MM.1S (cell line): ENCODE measurements at regions not wholly inside any gene's neighbourhood (a gene's known extent, or its start where the extent isn't known, plus 50 kb on each side); places are given as distances from the start of the nearest gene placed in this dataset.

ENCODE experiments used
- DNase-seq: peaks from one replicate; pipeline ENCODE4 v3.0.0-alpha.2; 2015
- H2AFZ ChIP-seq: fragments of 300-600 bp; sonication (generic); 2 replicates; pipeline ENCODE4 v1.6.0; 2016; ENCODE audit warnings: antibody characterized with exemption, low read length
- H3F3A ChIP-seq: fragments of 300-600 bp; sonication (generic); 2 replicates; pipeline ENCODE4 v1.6.1; 2016; ENCODE audit warnings: mild to moderate bottlenecking, antibody characterized with exemption, low read length, moderate library complexity, mixed read lengths; ENCODE audit not compliant: insufficient read depth
- H3K27ac ChIP-seq: fragments of 300-600 bp; sonication (generic); 2 replicates; pipeline ENCODE4 v1.5.1; 2016; ENCODE audit warnings: mild to moderate bottlenecking, low read length
- H3K27me3 ChIP-seq: fragments of 300-600 bp; sonication (generic); replicated peaks from 2 replicates; pipeline ENCODE4 v1.6.0; 2016; ENCODE audit warnings: low read length; ENCODE audit not compliant: insufficient read depth
- H3K36me3 ChIP-seq: fragments of 300-600 bp; sonication (generic); replicated peaks from 2 replicates; pipeline ENCODE4 v1.6.1; 2016; ENCODE audit warnings: mild to moderate bottlenecking, low read length, mixed read lengths; ENCODE audit not compliant: insufficient read depth
- H3K4me1 ChIP-seq: fragments of 300-600 bp; sonication (generic); 2 replicates; pipeline ENCODE4 v1.6.1; 2016; ENCODE audit warnings: low read length, mixed read lengths
- H3K4me2 ChIP-seq: fragments of 300-600 bp; sonication (generic); 2 replicates; pipeline ENCODE4 v1.6.0; 2016; ENCODE audit warnings: low read depth, low read length
- H3K4me3 ChIP-seq: fragments of 300-600 bp; sonication (generic); 2 replicates; pipeline ENCODE4 v1.5.1; 2016; ENCODE audit warnings: low read length, mixed read lengths
- H3K79me2 ChIP-seq: fragments of 300-600 bp; sonication (generic); 2 replicates; pipeline ENCODE4 v1.6.1; 2016; ENCODE audit warnings: mixed run types, low read length, mixed read lengths
- H3K9ac ChIP-seq: fragments of 300-600 bp; sonication (generic); 2 replicates; pipeline ENCODE4 v1.6.1; 2016; ENCODE audit warnings: low read length, mixed read lengths
- H3K9me2 ChIP-seq: fragments of 300-600 bp; sonication (generic); replicated peaks from 2 replicates; pipeline ENCODE4 v1.6.1; 2016; ENCODE audit warnings: mild to moderate bottlenecking, low read length, mixed read lengths; ENCODE audit not compliant: insufficient read depth
- H3K9me3 ChIP-seq: fragments of 300-600 bp; sonication (generic); replicated peaks from 2 replicates; pipeline ENCODE4 v1.6.1; 2016; ENCODE audit warnings: mild to moderate bottlenecking, low read length, mixed read lengths; ENCODE audit not compliant: insufficient read depth
- H4K20me1 ChIP-seq: fragments of 300-600 bp; sonication (generic); 2 replicates; pipeline ENCODE4 v1.6.1; 2016; ENCODE audit warnings: mild to moderate bottlenecking, low read length, moderate library complexity, mixed read lengths; ENCODE audit not compliant: insufficient read depth
- CTCF ChIP-seq: fragments of 300-600 bp; sonication (generic); IDR thresholded peaks from 2 replicates; pipeline ENCODE4 v1.5.1; 2016; ENCODE audit warnings: antibody characterized with exemption, low read length, mixed read lengths
- EZH2 ChIP-seq: fragments of 300-600 bp; sonication (generic); optimal IDR thresholded peaks from 2 replicates; pipeline ENCODE3; 2017; ENCODE audit warnings: low read depth, mild to moderate bottlenecking, antibody characterized with exemption, low read length, mixed read lengths
- EZH2phosphoT487 ChIP-seq: fragments of 300-600 bp; sonication (generic); IDR thresholded peaks from 2 replicates; pipeline ENCODE4 v1.6.1; 2018; ENCODE audit warnings: antibody characterized with exemption, low read length

- Histone ChIP-seq H3K36me3 (no peaks in the 10 kb centered on the region), H3K27me3 (no peaks in the 10 kb centered on the region), H3K9me3 (no peaks in the 10 kb centered on the region), H3F3A (no peaks in the 10 kb centered on the region), H3K4me1 (no peaks in the 10 kb centered on the region), H3K9ac (no peak overlapping the region), H2AFZ (no peak overlapping the region), H3K9me2 (no peaks in the 10 kb centered on the region), H3K4me2 (no peak overlapping the region), H4K20me1 (no peaks in the 10 kb centered on the region), H3K79me2 (no peaks in the 10 kb centered on the region), H3K27ac (no peak overlapping the region), H3K4me3 (no peak overlapping the region)
- no peak for DNase-seq
- TF ChIP-seq EZH2 (no peak), EZH2phosphoT487 (no peak), CTCF (no peak)
These were observed 705.0 kb upstream of the CDH10 start for GRCh38 chr5:25349746-25350145.

- Histone ChIP-seq H3K27ac (no peak overlapping the region), H3K79me2 (no peaks in the 10 kb centered on the region), H4K20me1 (no peaks in the 10 kb centered on the region), H3K4me2 (no peak overlapping the region), H3K9ac (no peak overlapping the region), H3K4me3 (no peak overlapping the region), H3K9me2 (no peaks in the 10 kb centered on the region), H3K4me1 (no peaks in the 10 kb centered on the region), H3K27me3 (no peaks in the 10 kb centered on the region), H3K36me3 (no peaks in the 10 kb centered on the region), H3K9me3 (no peaks in the 10 kb centered on the region), H3F3A (no peaks in the 10 kb centered on the region), H2AFZ (no peak overlapping the region)
- no peak for DNase-seq
- TF ChIP-seq EZH2phosphoT487, result no peak
- TF ChIP-seq EZH2, result no peak
- TF ChIP-seq CTCF, result no peak
These were observed 700.5 kb upstream of the CDH10 start for GRCh38 chr5:25345240-25345771.

- H3K4me3 ChIP-seq, result no peak overlapping the region
- no peaks in the 10 kb centered on the region for H3K9me2 ChIP-seq
- no peaks in the 10 kb centered on the region for H3K9me3 ChIP-seq
- no peaks in the 10 kb centered on the region for H4K20me1 ChIP-seq
- no peak for DNase-seq
- no peaks in the 10 kb centered on the region for H3K36me3 ChIP-seq
- H3K4me1 ChIP-seq, result no peaks in the 10 kb centered on the region
- no peaks in the 10 kb centered on the region for H3K27me3 ChIP-seq
- H3K79me2 ChIP-seq, result no peaks in the 10 kb centered on the region
- H2AFZ ChIP-seq, result no peak overlapping the region
- H3F3A ChIP-seq, result no peaks in the 10 kb centered on the region
- H3K9ac ChIP-seq, result no peak overlapping the region
- TF ChIP-seq EZH2phosphoT487 (no peak), CTCF (no peak), EZH2 (no peak)
- H3K4me2 ChIP-seq, result no peak overlapping the region
- no peak overlapping the region for H3K27ac ChIP-seq
These were observed 694.8 kb upstream of the CDH10 start for GRCh38 chr5:25339541-25339940.
